Fibroblast of pulmonary artery (primary cell): ENCODE measurements at regions not wholly inside any gene's neighbourhood (a gene's known extent, or its start where the extent isn't known, plus 50 kb on each side); places are given as distances from the start of the nearest gene placed in this dataset.

Experiments used
- DNase-seq: peaks from one replicate; pipeline ENCODE4 v3.0.0-alpha.2; 2010; ENCODE audit warnings: low read depth
- H3K4me3 ChIP-seq: replicated peaks from 2 replicates; pipeline ENCODE4 v1.5.1; 2011; ENCODE audit warnings: low read depth, mild to moderate bottlenecking, control low read depth, low read length, moderate library complexity
- TF ChIP-seq, protein P1 (sequence below): IDR thresholded peaks from 2 replicates; pipeline ENCODE4 v1.5.1; 2011; ENCODE audit warnings: mild to moderate bottlenecking, control low read depth, low read length, inconsistent platforms; ENCODE audit errors: missing control alignments

DNA sequence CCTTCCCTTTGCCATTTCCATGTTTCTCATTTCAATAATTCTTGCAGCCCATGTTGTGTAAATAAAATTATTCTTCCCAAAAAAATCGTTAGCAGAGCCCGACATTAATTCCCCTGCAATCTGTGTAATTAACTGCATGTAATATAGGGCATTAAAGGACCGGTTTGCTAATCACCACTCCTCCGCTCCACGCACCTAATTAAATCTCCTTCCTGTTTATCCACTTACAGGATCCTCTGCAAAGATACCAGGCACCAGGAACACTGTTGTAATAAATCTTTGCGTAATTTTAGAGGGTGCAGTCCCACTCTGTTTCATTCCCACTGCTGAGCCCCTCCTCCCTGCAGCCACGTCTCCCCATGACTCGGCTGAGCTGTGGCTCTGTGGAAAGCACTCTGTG, 105.0 kb upstream of the PPP1R26 start:
- DNase-seq: no peak
- H3K4me3 ChIP-seq: no peak overlapping the region
- TF ChIP-seq, protein P1, sequence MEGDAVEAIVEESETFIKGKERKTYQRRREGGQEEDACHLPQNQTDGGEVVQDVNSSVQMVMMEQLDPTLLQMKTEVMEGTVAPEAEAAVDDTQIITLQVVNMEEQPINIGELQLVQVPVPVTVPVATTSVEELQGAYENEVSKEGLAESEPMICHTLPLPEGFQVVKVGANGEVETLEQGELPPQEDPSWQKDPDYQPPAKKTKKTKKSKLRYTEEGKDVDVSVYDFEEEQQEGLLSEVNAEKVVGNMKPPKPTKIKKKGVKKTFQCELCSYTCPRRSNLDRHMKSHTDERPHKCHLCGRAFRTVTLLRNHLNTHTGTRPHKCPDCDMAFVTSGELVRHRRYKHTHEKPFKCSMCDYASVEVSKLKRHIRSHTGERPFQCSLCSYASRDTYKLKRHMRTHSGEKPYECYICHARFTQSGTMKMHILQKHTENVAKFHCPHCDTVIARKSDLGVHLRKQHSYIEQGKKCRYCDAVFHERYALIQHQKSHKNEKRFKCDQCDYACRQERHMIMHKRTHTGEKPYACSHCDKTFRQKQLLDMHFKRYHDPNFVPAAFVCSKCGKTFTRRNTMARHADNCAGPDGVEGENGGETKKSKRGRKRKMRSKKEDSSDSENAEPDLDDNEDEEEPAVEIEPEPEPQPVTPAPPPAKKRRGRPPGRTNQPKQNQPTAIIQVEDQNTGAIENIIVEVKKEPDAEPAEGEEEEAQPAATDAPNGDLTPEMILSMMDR: no peak

DNA sequence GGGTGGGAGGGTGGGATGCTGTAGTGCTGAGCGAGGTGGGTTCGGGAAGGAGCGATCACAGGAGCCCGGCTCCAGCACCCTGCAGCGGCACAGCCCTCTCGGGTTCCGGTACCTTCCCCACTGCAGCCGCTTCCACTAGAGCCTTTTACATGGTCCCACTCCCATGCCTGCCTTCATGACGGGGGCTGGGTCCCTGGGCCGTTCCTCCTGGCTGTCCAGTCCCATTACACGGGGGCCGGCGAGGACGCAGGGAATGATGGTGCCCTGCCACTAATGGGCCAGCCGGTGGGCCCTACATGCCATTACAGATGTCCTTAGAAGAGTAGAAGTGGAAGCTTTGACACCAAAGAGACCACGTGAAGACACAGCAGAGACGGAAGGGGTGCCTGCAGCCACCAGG, 104.6 kb upstream of the PPP1R26 start:
- no peak for DNase-seq
- H3K4me3 ChIP-seq: no peak overlapping the region
- TF ChIP-seq, protein P1: no peak

DNA sequence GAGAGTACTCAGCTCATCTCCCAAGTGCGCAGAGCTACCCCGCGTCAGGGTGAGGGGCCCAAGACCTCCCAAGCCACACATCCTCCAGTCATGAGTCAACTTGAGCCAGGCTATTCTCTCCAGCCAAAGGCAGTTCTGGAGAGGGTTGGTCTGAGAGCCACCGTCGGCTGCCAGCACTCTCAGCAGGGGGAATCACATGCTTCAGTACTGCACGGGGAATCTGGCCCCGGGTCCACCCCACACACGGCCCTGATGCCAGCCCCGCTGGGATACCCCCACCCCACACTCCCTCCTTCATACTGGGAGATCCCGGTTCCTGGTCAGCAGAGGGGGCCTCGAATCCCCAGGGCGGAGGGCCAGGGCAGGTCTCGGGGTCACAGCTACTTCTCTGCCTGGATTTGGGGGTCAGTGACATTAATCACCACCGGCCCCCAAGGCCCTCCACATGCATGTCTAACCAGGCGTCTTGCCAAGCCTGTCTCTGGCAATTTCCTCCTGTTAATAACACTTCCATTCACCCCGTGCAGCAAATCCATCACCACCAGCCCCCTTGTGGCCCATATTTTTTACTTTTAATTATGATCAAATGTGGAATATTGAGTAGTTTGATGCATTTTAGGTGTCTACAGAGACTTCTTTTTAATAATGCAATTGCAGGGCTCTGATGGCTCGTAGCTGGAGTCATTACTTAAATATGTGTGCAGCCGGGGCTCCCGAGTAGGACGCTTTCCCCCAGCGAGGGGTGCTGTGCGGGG, 102.9 kb upstream of the PPP1R26 start:
- no peak overlapping the region for H3K4me3 ChIP-seq
- TF ChIP-seq, protein P1: no peak
- no peak for DNase-seq

DNA sequence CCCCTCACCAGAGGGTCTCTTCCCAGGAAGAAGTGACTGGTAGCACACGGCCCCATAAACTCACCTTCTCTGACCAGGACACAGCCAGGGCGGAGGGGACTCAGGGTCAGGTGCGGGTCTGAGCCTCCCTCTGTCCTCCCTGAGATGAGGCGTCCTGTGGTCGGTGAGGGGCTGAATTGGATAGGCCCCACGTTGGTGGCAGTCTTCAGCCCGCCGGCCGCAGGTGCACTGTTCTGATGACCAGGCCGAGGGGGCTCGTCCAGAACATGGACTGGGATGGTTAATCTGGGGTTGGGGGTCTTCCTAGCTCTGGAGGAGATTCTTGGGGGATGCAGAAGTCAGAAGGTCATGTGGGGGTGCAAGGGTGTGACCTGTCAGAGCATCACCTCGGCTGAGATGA, 102.2 kb upstream of the PPP1R26 start:
- no peak overlapping the region for H3K4me3 ChIP-seq
- DNase-seq: no peak
- TF ChIP-seq, protein P1: no peak

DNA sequence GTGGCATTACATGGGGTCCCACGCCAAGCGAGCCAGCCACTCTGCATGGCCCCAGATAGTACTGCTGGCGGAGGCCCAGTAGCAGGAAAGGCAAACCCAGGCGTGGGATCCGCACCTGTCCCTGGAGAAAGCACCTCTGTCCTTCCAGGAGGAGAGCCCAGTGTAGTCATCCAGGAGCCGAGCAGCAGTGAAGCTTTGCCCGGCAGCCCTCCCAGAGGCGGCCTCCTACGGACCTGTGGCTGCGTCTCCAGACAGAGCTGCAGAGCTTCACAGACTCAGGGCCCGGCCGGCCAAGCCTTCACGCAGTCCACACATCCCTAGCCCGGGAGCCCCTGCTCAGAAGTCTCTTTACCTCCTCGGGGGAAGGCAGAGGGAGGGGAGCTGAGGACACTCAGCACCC, 100.8 kb upstream of the PPP1R26 start:
- no peak overlapping the region for H3K4me3 ChIP-seq
- DNase-seq: no peak
- TF ChIP-seq, protein P1: no peak

DNA sequence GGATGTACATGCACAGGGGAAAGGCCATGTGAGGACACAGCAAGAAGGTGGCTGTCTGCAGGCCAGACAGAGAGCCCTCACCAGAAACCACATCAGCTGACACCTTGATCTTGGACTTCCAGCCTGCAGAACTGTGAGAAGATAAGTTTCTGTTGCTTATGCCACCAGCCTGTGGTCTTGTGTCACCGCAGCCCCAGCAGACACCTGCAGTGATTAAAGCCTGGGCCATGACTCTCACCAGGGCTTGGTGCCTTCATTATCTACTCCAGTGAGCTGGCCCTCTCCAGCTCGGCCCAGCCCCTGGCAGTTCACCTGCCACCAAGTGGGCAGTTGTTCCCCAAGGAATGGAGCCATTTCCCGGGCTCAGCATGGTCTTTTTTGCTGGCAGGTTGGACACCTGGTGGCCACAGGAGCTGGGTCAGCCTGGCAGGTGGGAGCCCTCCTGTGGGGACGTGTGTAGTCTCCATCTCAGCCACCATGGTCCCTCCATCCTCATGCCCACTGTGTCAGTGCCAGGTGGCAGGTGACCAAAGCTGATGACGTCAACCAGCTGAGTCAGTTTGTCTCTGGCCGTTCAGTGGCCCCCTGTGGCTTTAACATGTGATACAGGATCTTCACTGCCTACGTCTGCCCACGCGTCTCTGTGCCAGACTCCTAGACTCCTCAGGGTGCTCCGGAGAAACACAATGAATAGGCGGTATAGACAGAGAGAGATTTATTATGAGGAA, 99.9 kb upstream of the PPP1R26 start:
- no peak for DNase-seq
- no peak overlapping the region for H3K4me3 ChIP-seq

More for the DNA sequence above, 99.9 kb upstream of the PPP1R26 start:
- TF ChIP-seq, protein P1: no peak
